DND-41 (cell line): ENCODE measurements at regions not wholly inside any gene's neighbourhood (a gene's known extent, or its start where the extent isn't known, plus 50 kb on each side); places are given as distances from the start of the nearest gene placed in this dataset.

Experiments used
- EZH2 ChIP-seq: IDR thresholded peaks from 3 replicates; pipeline ENCODE4 v1.6.1; 2012; ENCODE audit warnings: borderline replicate concordance, low read depth, mild to moderate bottlenecking, moderate library complexity, low read length, inconsistent platforms; ENCODE audit not compliant: severe bottlenecking
- TF ChIP-seq, protein P1 (sequence below): IDR thresholded peaks from 2 replicates; pipeline ENCODE4 v1.5.1; 2012; ENCODE audit warnings: borderline replicate concordance, low read length, moderate library complexity, mild to moderate bottlenecking; ENCODE audit not compliant: poor library complexity, severe bottlenecking; ENCODE audit errors: extremely low read depth

- TF ChIP-seq, protein P1, sequence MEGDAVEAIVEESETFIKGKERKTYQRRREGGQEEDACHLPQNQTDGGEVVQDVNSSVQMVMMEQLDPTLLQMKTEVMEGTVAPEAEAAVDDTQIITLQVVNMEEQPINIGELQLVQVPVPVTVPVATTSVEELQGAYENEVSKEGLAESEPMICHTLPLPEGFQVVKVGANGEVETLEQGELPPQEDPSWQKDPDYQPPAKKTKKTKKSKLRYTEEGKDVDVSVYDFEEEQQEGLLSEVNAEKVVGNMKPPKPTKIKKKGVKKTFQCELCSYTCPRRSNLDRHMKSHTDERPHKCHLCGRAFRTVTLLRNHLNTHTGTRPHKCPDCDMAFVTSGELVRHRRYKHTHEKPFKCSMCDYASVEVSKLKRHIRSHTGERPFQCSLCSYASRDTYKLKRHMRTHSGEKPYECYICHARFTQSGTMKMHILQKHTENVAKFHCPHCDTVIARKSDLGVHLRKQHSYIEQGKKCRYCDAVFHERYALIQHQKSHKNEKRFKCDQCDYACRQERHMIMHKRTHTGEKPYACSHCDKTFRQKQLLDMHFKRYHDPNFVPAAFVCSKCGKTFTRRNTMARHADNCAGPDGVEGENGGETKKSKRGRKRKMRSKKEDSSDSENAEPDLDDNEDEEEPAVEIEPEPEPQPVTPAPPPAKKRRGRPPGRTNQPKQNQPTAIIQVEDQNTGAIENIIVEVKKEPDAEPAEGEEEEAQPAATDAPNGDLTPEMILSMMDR, result no peak
- TF ChIP-seq EZH2, result no peak
Measured at GRCh38 chr3:17848102-17848501, 105.7 kb upstream of the TBC1D5 start.
